ENCODE measurements at regions not wholly inside any gene's neighbourhood (a gene's known extent, or its start where the extent isn't known, plus 50 kb on each side); places are given as distances from the start of the nearest gene placed in this dataset.

DNA sequence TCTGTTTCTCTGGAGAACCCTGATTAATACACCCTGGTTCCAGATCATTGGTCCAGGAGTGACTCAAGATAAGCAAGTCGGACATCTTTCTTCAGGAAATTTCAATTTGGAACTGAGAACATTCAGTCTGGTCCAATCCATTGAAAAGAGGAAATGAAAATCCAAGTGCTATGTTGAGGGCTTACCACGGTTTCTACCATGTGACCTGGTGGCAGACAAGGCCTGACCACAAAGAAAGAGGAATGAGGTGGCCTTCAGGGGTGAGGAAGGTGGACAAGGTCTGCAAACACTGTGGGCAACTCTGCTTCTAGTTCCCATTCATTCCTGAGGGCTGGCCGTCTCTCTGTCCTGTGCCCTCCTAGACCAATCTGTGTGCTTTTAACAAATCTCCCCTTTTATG is 149.2 kb upstream of the GHITM start:
- intact Hi-C loops (cut with DNase I; ENCODE audit: low total_unique reads) = no loop called here
- no peak for DNase-seq (ENCODE audit: low spot score in 2 of 2)
- H3K4me3 ChIP-seq (ENCODE audit: low read depth, poor library complexity, severe bottlenecking) = no peak overlapping the region
- WGBS, 2 donors = 75 to 76% methylated on average over 3 of the region's 3 CpGs
- no peak for TF ChIP-seq POLR2A (IDR thresholded peaks at IDR 0.05)
- TF ChIP-seq, protein P1, sequence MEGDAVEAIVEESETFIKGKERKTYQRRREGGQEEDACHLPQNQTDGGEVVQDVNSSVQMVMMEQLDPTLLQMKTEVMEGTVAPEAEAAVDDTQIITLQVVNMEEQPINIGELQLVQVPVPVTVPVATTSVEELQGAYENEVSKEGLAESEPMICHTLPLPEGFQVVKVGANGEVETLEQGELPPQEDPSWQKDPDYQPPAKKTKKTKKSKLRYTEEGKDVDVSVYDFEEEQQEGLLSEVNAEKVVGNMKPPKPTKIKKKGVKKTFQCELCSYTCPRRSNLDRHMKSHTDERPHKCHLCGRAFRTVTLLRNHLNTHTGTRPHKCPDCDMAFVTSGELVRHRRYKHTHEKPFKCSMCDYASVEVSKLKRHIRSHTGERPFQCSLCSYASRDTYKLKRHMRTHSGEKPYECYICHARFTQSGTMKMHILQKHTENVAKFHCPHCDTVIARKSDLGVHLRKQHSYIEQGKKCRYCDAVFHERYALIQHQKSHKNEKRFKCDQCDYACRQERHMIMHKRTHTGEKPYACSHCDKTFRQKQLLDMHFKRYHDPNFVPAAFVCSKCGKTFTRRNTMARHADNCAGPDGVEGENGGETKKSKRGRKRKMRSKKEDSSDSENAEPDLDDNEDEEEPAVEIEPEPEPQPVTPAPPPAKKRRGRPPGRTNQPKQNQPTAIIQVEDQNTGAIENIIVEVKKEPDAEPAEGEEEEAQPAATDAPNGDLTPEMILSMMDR (IDR thresholded peaks at IDR 0.05) = no peak

DNA sequence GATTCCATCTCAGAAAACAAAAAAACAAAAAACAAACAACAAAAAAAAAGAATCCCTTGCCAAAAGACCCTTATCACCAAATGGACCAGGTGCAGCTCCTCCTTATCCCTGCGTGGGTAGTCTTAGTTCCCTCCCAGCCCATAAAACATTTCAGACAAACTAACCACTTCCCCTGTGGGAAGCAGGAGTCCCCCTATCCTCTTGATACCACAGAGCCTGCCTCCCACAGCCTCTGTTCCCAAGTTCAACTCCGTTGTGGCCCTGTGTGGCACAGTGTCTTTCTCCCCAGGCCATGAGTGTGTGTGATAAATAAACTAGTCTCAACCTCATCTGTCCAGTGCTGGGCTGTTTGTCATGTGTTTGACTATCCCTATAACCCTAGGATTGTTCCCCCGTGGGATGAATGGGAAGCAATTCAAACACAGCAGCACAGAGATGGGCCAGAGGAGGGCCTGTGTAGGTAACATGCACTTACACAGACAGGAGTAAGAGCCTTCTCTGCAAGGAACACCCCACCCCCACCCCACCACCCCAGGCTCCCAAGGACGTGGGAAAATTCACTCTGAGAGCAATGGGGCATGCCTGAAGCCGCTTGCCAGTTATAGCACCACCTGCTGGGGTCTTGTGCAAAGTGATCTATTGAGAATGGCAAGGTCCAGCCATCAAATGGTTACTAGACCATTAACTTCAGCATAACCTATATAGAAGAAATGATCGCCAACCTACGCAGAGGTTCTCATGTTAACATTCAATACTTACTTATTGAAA is 147.1 kb upstream of the GHITM start:
- no peak for TF ChIP-seq POLR2A (IDR thresholded peaks at IDR 0.05)
- TF ChIP-seq, protein P1 (IDR thresholded peaks at IDR 0.05) = no peak
- no peak overlapping the region for H3K4me3 ChIP-seq (ENCODE audit: low read depth, poor library complexity, severe bottlenecking)
- 58 to 63% methylated on average over 7 of the region's 7 CpGs for WGBS, 2 donors
- no peak for DNase-seq (ENCODE audit: low spot score in 2 of 2)
- intact Hi-C loops (cut with DNase I; ENCODE audit: low total_unique reads) = no loop called here

DNA sequence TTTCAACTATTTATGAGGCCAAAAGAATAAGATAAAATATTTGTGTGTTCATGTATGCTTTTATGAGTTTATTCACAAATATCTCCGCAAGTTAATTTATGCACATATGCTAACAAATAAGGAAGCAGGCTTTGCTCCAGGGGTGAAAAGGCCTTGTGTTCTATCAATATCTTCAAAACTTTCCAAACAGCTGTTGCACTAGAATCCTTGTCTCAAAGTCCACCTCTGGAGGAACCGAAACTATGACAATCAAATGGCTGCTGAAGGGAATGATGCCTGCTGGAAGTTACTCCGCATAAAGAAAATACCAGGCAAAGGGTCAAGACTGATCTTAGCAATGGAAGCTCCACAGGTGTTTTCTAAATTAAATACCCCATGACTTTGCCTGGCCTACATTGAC is 145.0 kb upstream of the GHITM start:
- DNase-seq (ENCODE audit: low spot score in 2 of 2) = no peak
- no peak overlapping the region for H3K4me3 ChIP-seq (ENCODE audit: low read depth, poor library complexity, severe bottlenecking)
- intact Hi-C loops (cut with DNase I; ENCODE audit: low total_unique reads) = no loop called here
- 87 to 94% methylated on average over 3 of the region's 3 CpGs for WGBS, 2 donors
- TF ChIP-seq POLR2A (IDR thresholded peaks at IDR 0.05) = no peak
- TF ChIP-seq, protein P1 (IDR thresholded peaks at IDR 0.05) = no peak

DNA sequence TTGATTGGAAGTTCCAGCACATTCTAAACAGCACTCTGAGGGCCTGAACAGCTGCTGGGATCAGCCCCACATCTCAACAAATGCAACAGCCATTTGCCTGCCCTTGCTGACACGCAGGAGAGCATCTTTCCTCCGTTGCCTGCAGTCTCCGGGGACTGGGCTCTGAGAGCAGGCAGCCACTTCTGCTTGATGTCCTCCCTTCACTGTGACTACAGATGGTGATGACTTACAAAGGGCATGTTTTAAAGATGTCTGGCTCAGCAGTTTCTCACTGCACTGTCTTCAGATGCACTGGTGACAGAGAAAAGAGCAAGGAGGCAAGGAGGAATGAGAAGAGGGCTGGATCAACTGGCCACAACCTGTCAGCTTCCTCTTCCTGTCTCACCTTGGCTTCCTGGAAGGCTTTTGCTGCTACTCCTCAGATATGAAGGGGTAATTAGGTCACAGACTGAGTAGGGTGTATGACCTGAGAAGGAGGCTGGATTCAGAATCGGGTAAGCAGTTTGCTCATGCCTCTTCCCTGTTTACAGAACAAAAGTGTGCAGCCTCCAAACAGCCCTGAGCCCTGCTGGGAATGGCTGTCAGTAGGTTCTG is 143.5 kb upstream of the GHITM start:
- intact Hi-C loops (cut with DNase I; ENCODE audit: low total_unique reads) = no loop called here
- WGBS, 2 donors = 68 to 69% methylated on average over 4 of the region's 4 CpGs
- no peak for DNase-seq (ENCODE audit: low spot score in 2 of 2)
- no peak for TF ChIP-seq POLR2A (IDR thresholded peaks at IDR 0.05)
- TF ChIP-seq, protein P1 (IDR thresholded peaks at IDR 0.05) = no peak
- H3K4me3 ChIP-seq (ENCODE audit: low read depth, poor library complexity, severe bottlenecking) = no peak overlapping the region

DNA sequence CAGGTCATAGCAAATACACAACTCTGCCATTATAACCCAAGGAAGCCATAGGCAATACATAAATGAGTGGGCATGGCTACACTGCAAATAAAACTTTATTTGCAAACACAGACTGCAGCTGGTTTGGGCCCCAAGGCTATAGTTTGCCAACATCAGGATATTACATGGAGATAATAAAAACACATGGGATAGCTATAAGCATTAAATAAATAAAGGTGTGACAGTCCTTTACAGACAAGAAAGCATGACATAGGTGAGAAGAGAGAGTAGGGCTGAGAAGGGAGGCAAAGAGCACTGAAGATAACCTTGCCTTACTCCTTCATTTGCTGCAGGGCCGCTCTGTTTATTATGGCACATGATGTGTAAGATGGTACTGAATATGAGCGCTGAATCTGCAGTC is 135.1 kb upstream of the GHITM start:
- WGBS, 2 donors = 91 to 92% methylated on average over 2 of the region's 2 CpGs
- intact Hi-C loops (cut with DNase I; ENCODE audit: low total_unique reads) = no loop called here
- no peak for DNase-seq (ENCODE audit: low spot score in 2 of 2)
- no peak overlapping the region for H3K4me3 ChIP-seq (ENCODE audit: low read depth, poor library complexity, severe bottlenecking)
- TF ChIP-seq, protein P1 (IDR thresholded peaks at IDR 0.05) = no peak
- TF ChIP-seq POLR2A (IDR thresholded peaks at IDR 0.05) = no peak
